ENCODE measurements at regions not wholly inside any gene's neighbourhood (a gene's known extent, or its start where the extent isn't known, plus 50 kb on each side); places are given as distances from the start of the nearest gene placed in this dataset.

DNA sequence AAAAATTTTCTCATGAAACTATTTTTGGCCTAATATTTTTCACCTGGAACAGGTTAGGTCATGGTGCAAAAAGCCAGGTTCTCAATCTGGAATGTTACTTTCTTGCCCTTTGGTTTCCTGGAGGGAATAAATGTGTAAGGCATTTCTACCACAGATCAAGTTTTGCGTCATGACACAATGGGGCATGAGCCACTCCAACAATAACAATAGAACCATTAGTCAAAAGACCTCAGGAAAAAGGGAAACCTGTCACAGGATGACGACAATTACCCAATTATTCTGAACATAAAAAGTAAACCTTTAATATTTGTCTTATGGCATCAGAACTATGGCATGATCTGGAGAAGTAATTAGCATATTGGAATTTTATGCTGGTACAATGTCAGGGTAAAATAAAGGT, 88.2 kb upstream of the HNRNPA3 start:
- DNase-seq (ENCODE audit: extremely low read depth, insufficient read length), result no peak
- TF ChIP-seq, protein P1, sequence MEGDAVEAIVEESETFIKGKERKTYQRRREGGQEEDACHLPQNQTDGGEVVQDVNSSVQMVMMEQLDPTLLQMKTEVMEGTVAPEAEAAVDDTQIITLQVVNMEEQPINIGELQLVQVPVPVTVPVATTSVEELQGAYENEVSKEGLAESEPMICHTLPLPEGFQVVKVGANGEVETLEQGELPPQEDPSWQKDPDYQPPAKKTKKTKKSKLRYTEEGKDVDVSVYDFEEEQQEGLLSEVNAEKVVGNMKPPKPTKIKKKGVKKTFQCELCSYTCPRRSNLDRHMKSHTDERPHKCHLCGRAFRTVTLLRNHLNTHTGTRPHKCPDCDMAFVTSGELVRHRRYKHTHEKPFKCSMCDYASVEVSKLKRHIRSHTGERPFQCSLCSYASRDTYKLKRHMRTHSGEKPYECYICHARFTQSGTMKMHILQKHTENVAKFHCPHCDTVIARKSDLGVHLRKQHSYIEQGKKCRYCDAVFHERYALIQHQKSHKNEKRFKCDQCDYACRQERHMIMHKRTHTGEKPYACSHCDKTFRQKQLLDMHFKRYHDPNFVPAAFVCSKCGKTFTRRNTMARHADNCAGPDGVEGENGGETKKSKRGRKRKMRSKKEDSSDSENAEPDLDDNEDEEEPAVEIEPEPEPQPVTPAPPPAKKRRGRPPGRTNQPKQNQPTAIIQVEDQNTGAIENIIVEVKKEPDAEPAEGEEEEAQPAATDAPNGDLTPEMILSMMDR (IDR thresholded peaks at IDR 0.05; ENCODE audit: insufficient read depth, low read length, poor library complexity, severe bottlenecking), result no peak
- no peaks in the 10 kb centered on the region for H3K27me3 ChIP-seq (replicated peaks; ENCODE audit: control insufficient read depth, insufficient read depth, low read length)
- H3K36me3 ChIP-seq (ENCODE audit: control insufficient read depth, insufficient read depth, low read length), result no peaks in the 10 kb centered on the region
- H3K4me3 ChIP-seq (replicated peaks; ENCODE audit: low read depth, low read length), result no peak overlapping the region

DNA sequence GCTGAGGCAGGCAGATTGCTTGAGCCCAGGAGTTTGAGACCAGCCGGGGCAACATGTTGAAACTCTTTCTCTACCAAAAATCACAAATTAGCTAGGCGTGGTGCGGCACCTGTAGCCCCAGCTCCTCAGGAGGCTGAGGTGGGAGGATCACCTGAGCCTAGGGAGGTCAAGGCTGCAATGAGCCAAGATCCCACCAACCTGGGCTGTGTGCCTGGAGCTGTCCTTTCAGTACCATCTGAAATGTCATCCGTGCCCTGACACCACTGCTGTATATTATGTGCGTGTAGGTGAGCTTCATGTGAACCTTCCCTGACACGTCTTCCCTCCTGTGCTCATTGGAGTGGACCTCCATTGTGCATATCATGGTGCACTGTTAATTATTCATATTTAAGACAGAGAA, 84.8 kb upstream of the HNRNPA3 start:
- TF ChIP-seq, protein P1 (IDR thresholded peaks at IDR 0.05; ENCODE audit: insufficient read depth, low read length, poor library complexity, severe bottlenecking), result no peak
- H3K27me3 ChIP-seq (replicated peaks; ENCODE audit: control insufficient read depth, insufficient read depth, low read length), result no peaks in the 10 kb centered on the region
- H3K36me3 ChIP-seq (ENCODE audit: control insufficient read depth, insufficient read depth, low read length), result no peaks in the 10 kb centered on the region
- H3K4me3 ChIP-seq (replicated peaks; ENCODE audit: low read depth, low read length), result no peak overlapping the region
- no peak for DNase-seq (ENCODE audit: extremely low read depth, insufficient read length)

DNA sequence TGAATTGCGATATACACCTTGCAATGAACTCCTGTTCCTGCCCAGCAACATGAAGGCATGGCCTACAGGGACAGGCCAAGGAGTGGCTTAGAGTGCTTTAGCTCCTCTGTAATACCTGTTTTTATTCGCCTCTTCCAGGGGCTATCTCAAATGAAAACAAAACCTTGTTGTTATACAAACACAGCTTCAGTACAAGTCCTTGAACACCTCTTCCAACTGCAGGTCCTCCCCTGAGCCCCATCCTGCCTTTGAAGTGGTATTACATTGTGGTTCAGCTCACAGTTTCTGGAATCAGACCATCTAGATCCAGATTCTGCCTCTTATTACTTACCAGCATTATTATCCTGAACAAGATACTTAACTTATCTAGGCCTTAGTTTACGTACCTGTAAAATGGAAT, 83.0 kb upstream of the HNRNPA3 start:
- TF ChIP-seq, protein P1 (IDR thresholded peaks at IDR 0.05; ENCODE audit: insufficient read depth, low read length, poor library complexity, severe bottlenecking), result no peak
- Histone ChIP-seq H3K27me3 (replicated peaks; ENCODE audit: control insufficient read depth, insufficient read depth, low read length) (no peaks in the 10 kb centered on the region), H3K36me3 (ENCODE audit: control insufficient read depth, insufficient read depth, low read length) (no peaks in the 10 kb centered on the region), H3K4me3 (replicated peaks; ENCODE audit: low read depth, low read length) (no peak overlapping the region)
- no peak for DNase-seq (ENCODE audit: extremely low read depth, insufficient read length)

DNA sequence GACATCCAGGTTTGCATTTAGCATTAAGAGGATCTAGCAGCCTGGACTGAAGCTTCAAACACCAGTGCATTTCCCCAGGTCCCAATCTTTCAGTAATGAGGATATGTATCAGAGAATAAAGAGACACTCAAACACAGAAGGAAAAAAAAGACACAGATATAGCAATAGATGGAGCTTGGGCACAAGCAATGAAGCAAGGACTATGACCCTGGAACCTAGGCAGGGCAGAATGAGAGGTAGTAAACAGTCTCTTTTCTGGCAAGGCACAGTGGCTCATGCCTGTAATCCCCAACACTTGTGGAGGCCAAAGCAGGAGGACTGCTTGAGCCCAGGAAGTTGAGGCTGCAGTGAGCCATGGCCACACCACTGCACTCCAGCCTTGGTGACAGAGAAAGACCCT, 80.7 kb upstream of the HNRNPA3 start:
- TF ChIP-seq, protein P1 (IDR thresholded peaks at IDR 0.05; ENCODE audit: insufficient read depth, low read length, poor library complexity, severe bottlenecking), result no peak
- no peaks in the 10 kb centered on the region for H3K36me3 ChIP-seq (ENCODE audit: control insufficient read depth, insufficient read depth, low read length)

DNA sequence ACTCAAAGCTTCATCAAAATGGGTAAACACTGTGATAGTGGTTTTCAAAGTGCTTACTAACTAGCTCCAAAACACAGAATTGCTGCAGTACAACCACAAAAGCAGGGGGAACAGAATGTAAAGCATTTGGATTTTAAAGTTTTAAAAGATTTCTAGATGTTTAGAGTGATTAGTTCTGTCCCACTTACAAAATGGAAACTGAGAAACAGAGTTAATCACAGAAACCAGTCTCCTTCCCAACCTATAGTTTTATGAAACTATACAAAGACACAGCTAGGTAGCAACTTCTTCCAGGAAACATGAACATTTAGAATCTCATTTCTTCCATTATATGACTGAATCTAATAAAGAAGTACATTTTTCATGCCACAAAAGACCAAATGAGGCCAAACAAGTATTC, 73.8 kb upstream of the HNRNPA3 start:
- Histone ChIP-seq H3K36me3 (ENCODE audit: control insufficient read depth, insufficient read depth, low read length) (no peaks in the 10 kb centered on the region), H3K27me3 (replicated peaks; ENCODE audit: control insufficient read depth, insufficient read depth, low read length) (no peaks in the 10 kb centered on the region), H3K4me3 (replicated peaks; ENCODE audit: low read depth, low read length) (no peak overlapping the region)
- no peak for DNase-seq (ENCODE audit: extremely low read depth, insufficient read length)
- TF ChIP-seq, protein P1 (IDR thresholded peaks at IDR 0.05; ENCODE audit: insufficient read depth, low read length, poor library complexity, severe bottlenecking), result no peak

More for the DNA sequence above, 80.7 kb upstream of the HNRNPA3 start:
- DNase-seq (ENCODE audit: extremely low read depth, insufficient read length), result no peak
- Histone ChIP-seq H3K27me3 (replicated peaks; ENCODE audit: control insufficient read depth, insufficient read depth, low read length) (no peaks in the 10 kb centered on the region), H3K4me3 (replicated peaks; ENCODE audit: low read depth, low read length) (no peak overlapping the region)

DNA sequence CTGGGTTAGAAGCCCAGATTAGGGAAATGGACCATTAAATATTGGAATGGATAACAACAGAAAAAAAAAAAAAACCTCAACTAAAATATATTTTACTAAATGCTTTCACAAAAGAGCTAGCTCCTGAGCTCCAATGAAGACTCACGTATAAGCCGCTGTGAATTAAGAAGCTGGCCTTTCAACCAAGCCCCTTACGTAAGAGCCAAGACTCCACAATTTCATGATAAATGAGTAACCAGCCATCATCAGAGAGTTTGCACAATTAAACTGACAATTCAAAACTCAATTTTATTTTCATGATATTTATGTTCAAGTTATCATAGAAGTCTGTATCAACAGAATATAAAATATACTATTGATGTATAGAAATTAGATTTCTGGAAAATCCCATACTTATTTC, 70.7 kb upstream of the HNRNPA3 start:
- Histone ChIP-seq H3K36me3 (ENCODE audit: control insufficient read depth, insufficient read depth, low read length) (no peaks in the 10 kb centered on the region), H3K4me3 (replicated peaks; ENCODE audit: low read depth, low read length) (no peak overlapping the region), H3K27me3 (replicated peaks; ENCODE audit: control insufficient read depth, insufficient read depth, low read length) (no peaks in the 10 kb centered on the region)
- DNase-seq (ENCODE audit: extremely low read depth, insufficient read length), result no peak
- TF ChIP-seq, protein P1 (IDR thresholded peaks at IDR 0.05; ENCODE audit: insufficient read depth, low read length, poor library complexity, severe bottlenecking), result no peak

Data from GM06990 (cell line).